ENCODE measurements at regions not wholly inside any gene's neighbourhood (a gene's known extent, or its start where the extent isn't known, plus 50 kb on each side); places are given as distances from the start of the nearest gene placed in this dataset.
"Not testable (repeated sequence)": the region's sequence is repeated elsewhere in the genome, so short reads cannot be mapped to it uniquely, and the experiment has no call there.

GRCh38 chr11:122557163-122557562 lies 98.4 kb upstream of the UBASH3B start:
- H3K36me3 ChIP-seq (ENCODE audit: control insufficient read depth, insufficient read depth, low read length); ATAC-seq; H3K9me3 ChIP-seq (replicated peaks; ENCODE audit: control insufficient read depth, insufficient read depth, low read depth, low read length); H3K4me1 ChIP-seq (replicated peaks in 1 of 2; ENCODE audit: control insufficient read depth in 2 of 2, insufficient read depth in 2 of 2, low read length in 2 of 2); H3K4me3 ChIP-seq; H3K27ac ChIP-seq (ENCODE audit: extremely low read depth, low read depth, low read length); in situ Hi-C loops (cut with MboI); CTCF ChIA-PET (ENCODE audit: low intra/inter-chr PET ratio); H4K20me1 ChIP-seq (replicated peaks; ENCODE audit: control insufficient read depth, insufficient read depth, low read length); H3K27me3 ChIP-seq (ENCODE audit: control insufficient read depth in 2 of 2, insufficient read depth in 2 of 2, low read length in 2 of 2); H3K9me1 ChIP-seq (ENCODE audit: control insufficient read depth, insufficient read depth, low read length); H3K79me2 ChIP-seq (ENCODE audit: control insufficient read depth, insufficient read depth, low read length); H3K4me2 ChIP-seq (ENCODE audit: insufficient read depth, low read length); FAIRE-seq; H3K9ac ChIP-seq (ENCODE audit: insufficient read depth in 1 of 2, low read depth in 2 of 2, low read length in 2 of 2); BruUV-seq (replicated peaks); intact Hi-C loops (cut with micrococcal nuclease); DNase-seq (ENCODE audit: extremely low read depth in 1 of 4, low spot score in 3 of 4); H2AFZ ChIP-seq (ENCODE audit: low read depth, low read length): not testable (repeated sequence)
- 2% methylated on average over 6 of the region's 6 CpGs for WGBS (ENCODE audit: insufficient coverage, low coverage, missing lambda C conversion rate)
- POLR2A ChIA-PET, result interaction anchor here (0.7 kb wide), 1 partner anchor 36 kb away, joined by 3 read pairs; no protein-coding TSS in a partner anchor
- peak; percentile 32; the same call in 1 of the 2 replicates for TF ChIP-seq ZNF316 (IDR thresholded peaks at IDR 0.05)

GRCh38 chr11:122556605-122557004 lies 98.9 kb upstream of the UBASH3B start:
- Histone ChIP-seq H3K27ac (ENCODE audit: extremely low read depth, low read depth, low read length) (no peak overlapping the region), H2AFZ (ENCODE audit: low read depth, low read length) (no peak overlapping the region)
- peak; percentile 77 for ATAC-seq
- peak; percentile 51 for TF ChIP-seq L3MBTL2 (IDR thresholded peaks at IDR 0.05)
- TF ChIP-seq SREBF1 (IDR thresholded peaks at IDR 0.05; ENCODE audit: borderline replicate concordance, low read depth, low read length), result no peak
- TF ChIP-seq, protein P1, sequence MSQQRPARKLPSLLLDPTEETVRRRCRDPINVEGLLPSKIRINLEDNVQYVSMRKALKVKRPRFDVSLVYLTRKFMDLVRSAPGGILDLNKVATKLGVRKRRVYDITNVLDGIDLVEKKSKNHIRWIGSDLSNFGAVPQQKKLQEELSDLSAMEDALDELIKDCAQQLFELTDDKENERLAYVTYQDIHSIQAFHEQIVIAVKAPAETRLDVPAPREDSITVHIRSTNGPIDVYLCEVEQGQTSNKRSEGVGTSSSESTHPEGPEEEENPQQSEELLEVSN (IDR thresholded peaks at IDR 0.05; ENCODE audit: borderline replicate concordance in 1 of 2, extremely low read depth in 1 of 2, insufficient read depth in 1 of 2, insufficient read length in 1 of 2, low read depth in 1 of 2, low read length in 1 of 2, poor library complexity in 1 of 2, severe bottlenecking in 1 of 2), result peak in 1 of 2 experiments; percentile 72
- no peak for TF ChIP-seq BMI1 (IDR thresholded peaks at IDR 0.05; ENCODE audit: low read length)

More at GRCh38 chr11:122556605-122557004, 98.9 kb upstream of the UBASH3B start:
- intact Hi-C loops (cut with micrococcal nuclease), result no loop called here
- Histone ChIP-seq H3K9ac (ENCODE audit: insufficient read depth in 1 of 2, low read depth in 2 of 2, low read length in 2 of 2) (no peak overlapping the region), H3K4me2 (ENCODE audit: insufficient read depth, low read length) (no peak overlapping the region), H3K4me1 (replicated peaks in 1 of 2; ENCODE audit: control insufficient read depth in 2 of 2, insufficient read depth in 2 of 2, low read length in 2 of 2) (peaks cover 0 to 5% of the 10 kb centered on the region in 2 experiments; a peak in 2 of 5 replicates), H3K4me3 (no peak overlapping the region), H3K9me1 (ENCODE audit: control insufficient read depth, insufficient read depth, low read length) (no peaks in the 10 kb centered on the region), H3K79me2 (ENCODE audit: control insufficient read depth, insufficient read depth, low read length) (no peaks in the 10 kb centered on the region), H3K9me3 (replicated peaks; ENCODE audit: control insufficient read depth, insufficient read depth, low read depth, low read length) (no peaks in the 10 kb centered on the region), H3K27me3 (ENCODE audit: control insufficient read depth in 2 of 2, insufficient read depth in 2 of 2, low read length in 2 of 2) (no peaks in the 10 kb centered on the region), H3K36me3 (ENCODE audit: control insufficient read depth, insufficient read depth, low read length) (no peaks in the 10 kb centered on the region), H4K20me1 (replicated peaks; ENCODE audit: control insufficient read depth, insufficient read depth, low read length) (no peaks in the 10 kb centered on the region)
- 5% methylated on average over 33 of the region's 34 CpGs for WGBS (ENCODE audit: insufficient coverage, low coverage, missing lambda C conversion rate)
- no peak for DNase-seq (ENCODE audit: extremely low read depth in 1 of 4, low spot score in 3 of 4)
- CTCF ChIA-PET (ENCODE audit: low intra/inter-chr PET ratio), result no interaction called here
- BruUV-seq (replicated peaks), result no TSS peak
- POLR2A ChIA-PET, result no interaction called here
- no peak for FAIRE-seq
- in situ Hi-C loops (cut with MboI), result no loop called here

Measured in K562 (cell line).